ENCODE measurements at regions not wholly inside any gene's neighbourhood (a gene's known extent, or its start where the extent isn't known, plus 50 kb on each side); places are given as distances from the start of the nearest gene placed in this dataset.

- Mint-ChIP-seq H3K27me3 (ENCODE audit: unreplicated experiment) (no peaks in the 10 kb centered on the region), H3K27ac (ENCODE audit: unreplicated experiment) (no peak overlapping the region), H3K36me3 (ENCODE audit: unreplicated experiment) (peaks cover 10% of the 10 kb centered on the region), H3K9me3 (ENCODE audit: unreplicated experiment) (peaks cover 8% of the 10 kb centered on the region), H3K4me1 (ENCODE audit: low read depth, unreplicated experiment) (no peaks in the 10 kb centered on the region), H3K4me3 (ENCODE audit: unreplicated experiment) (no peak overlapping the region)
- no peak for TF ChIP-seq CTCF (IDR thresholded peaks at IDR 0.05; ENCODE audit: partially characterized antibody, unreplicated experiment)
- DNase-seq, result no peak
These were observed 728.8 kb downstream of the RNF144A start for GRCh38 chr2:7646024-7646423.

GRCh38 chr2:7646661-7647060, 729.4 kb downstream of the RNF144A start:
- no peak for TF ChIP-seq CTCF (IDR thresholded peaks at IDR 0.05; ENCODE audit: partially characterized antibody, unreplicated experiment)

GRCh38 chr2:7648221-7648795, 731.1 kb downstream of the RNF144A start:
- no peaks in the 10 kb centered on the region for H3K4me1 Mint-ChIP-seq (ENCODE audit: low read depth, unreplicated experiment)
- peaks cover 4% of the 10 kb centered on the region for H3K36me3 Mint-ChIP-seq (ENCODE audit: unreplicated experiment)
- TF ChIP-seq CTCF (IDR thresholded peaks at IDR 0.05; ENCODE audit: partially characterized antibody, unreplicated experiment), result no peak
- no peak overlapping the region for H3K4me3 Mint-ChIP-seq (ENCODE audit: unreplicated experiment)
- DNase-seq, result no peak
- H3K9me3 Mint-ChIP-seq (ENCODE audit: unreplicated experiment), result no peaks in the 10 kb centered on the region
- no peak overlapping the region for H3K27ac Mint-ChIP-seq (ENCODE audit: unreplicated experiment)
- H3K27me3 Mint-ChIP-seq (ENCODE audit: unreplicated experiment), result no peaks in the 10 kb centered on the region

More at GRCh38 chr2:7646661-7647060, 729.4 kb downstream of the RNF144A start:
- no peak overlapping the region for H3K4me3 Mint-ChIP-seq (ENCODE audit: unreplicated experiment)
- H3K9me3 Mint-ChIP-seq (ENCODE audit: unreplicated experiment), result peaks cover 4% of the 10 kb centered on the region
- H3K36me3 Mint-ChIP-seq (ENCODE audit: unreplicated experiment), result peaks cover 8% of the 10 kb centered on the region
- no peaks in the 10 kb centered on the region for H3K4me1 Mint-ChIP-seq (ENCODE audit: low read depth, unreplicated experiment)
- no peaks in the 10 kb centered on the region for H3K27me3 Mint-ChIP-seq (ENCODE audit: unreplicated experiment)
- no peak overlapping the region for H3K27ac Mint-ChIP-seq (ENCODE audit: unreplicated experiment)
- DNase-seq, result no peak

GRCh38 chr2:7649461-7650228, 732.4 kb downstream of the RNF144A start:
- Mint-ChIP-seq H3K4me3 (ENCODE audit: unreplicated experiment) (no peak overlapping the region), H3K9me3 (ENCODE audit: unreplicated experiment) (no peaks in the 10 kb centered on the region), H3K27me3 (ENCODE audit: unreplicated experiment) (no peaks in the 10 kb centered on the region), H3K36me3 (ENCODE audit: unreplicated experiment) (peaks cover 4% of the 10 kb centered on the region), H3K4me1 (ENCODE audit: low read depth, unreplicated experiment) (no peaks in the 10 kb centered on the region), H3K27ac (ENCODE audit: unreplicated experiment) (no peak overlapping the region)
- no peak for DNase-seq
- TF ChIP-seq CTCF (IDR thresholded peaks at IDR 0.05; ENCODE audit: partially characterized antibody, unreplicated experiment), result no peak

GRCh38 chr2:7653617-7654016, 736.4 kb downstream of the RNF144A start:
- Mint-ChIP-seq H3K4me1 (ENCODE audit: low read depth, unreplicated experiment) (no peaks in the 10 kb centered on the region), H3K4me3 (ENCODE audit: unreplicated experiment) (no peak overlapping the region), H3K27ac (ENCODE audit: unreplicated experiment) (no peak overlapping the region), H3K9me3 (ENCODE audit: unreplicated experiment) (no peaks in the 10 kb centered on the region), H3K27me3 (ENCODE audit: unreplicated experiment) (no peaks in the 10 kb centered on the region), H3K36me3 (ENCODE audit: unreplicated experiment) (peaks cover 4% of the 10 kb centered on the region)
- no peak for TF ChIP-seq CTCF (IDR thresholded peaks at IDR 0.05; ENCODE audit: partially characterized antibody, unreplicated experiment)
- DNase-seq, result no peak
